Loucy (cell line): ENCODE measurements at regions not wholly inside any gene's neighbourhood (a gene's known extent, or its start where the extent isn't known, plus 50 kb on each side); places are given as distances from the start of the nearest gene placed in this dataset.

ENCODE experiments used
- H2AFZ ChIP-seq: fragments of 200-600 bp; sonication (generic); 2 replicates; pipeline ENCODE4 v1.6.0; 2016; ENCODE audit warnings: antibody characterized with exemption, mild to moderate bottlenecking, low read length, moderate library complexity
- H3F3A ChIP-seq: fragments of 200-600 bp; 2 replicates; pipeline ENCODE4 v1.6.0; 2016; ENCODE audit warnings: antibody characterized with exemption, low read depth, mild to moderate bottlenecking
- H3K27me3 ChIP-seq: fragments of 200-600 bp; sonication (generic); 2 replicates; pipeline ENCODE4 v1.6.1; 2014; ENCODE audit warnings: low read length, mild to moderate bottlenecking; ENCODE audit not compliant: insufficient read depth, poor library complexity, severe bottlenecking
- H3K36me3 ChIP-seq: fragments of 200-600 bp; sonication (generic); 2 replicates; pipeline ENCODE4 v1.6.1; 2016; ENCODE audit warnings: low read length; ENCODE audit not compliant: insufficient read depth
- H3K4me1 ChIP-seq: fragments of 200-600 bp; sonication (generic); 2 replicates; pipeline ENCODE4 v1.5.1; 2014; ENCODE audit warnings: low read length, mild to moderate bottlenecking; ENCODE audit not compliant: insufficient read depth, poor library complexity, severe bottlenecking
- H3K4me2 ChIP-seq: fragments of 200-600 bp; sonication (generic); 2 replicates; pipeline ENCODE4 v1.6.0; 2014; ENCODE audit warnings: antibody characterized with exemption, low read length, low read depth, mild to moderate bottlenecking; ENCODE audit not compliant: poor library complexity, severe bottlenecking
- H3K4me3 ChIP-seq: fragments of 200-600 bp; sonication (generic); 2 replicates; pipeline ENCODE4 v1.5.1; 2014; ENCODE audit warnings: low read length, mild to moderate bottlenecking, mixed read lengths; ENCODE audit not compliant: poor library complexity, severe bottlenecking
- H3K79me2 ChIP-seq: fragments of 200-600 bp; sonication (generic); 2 replicates; pipeline ENCODE4 v1.6.1; 2014; ENCODE audit warnings: low read length; ENCODE audit not compliant: insufficient read depth
- H3K9ac ChIP-seq: fragments of 200-600 bp; sonication (generic); 2 replicates; pipeline ENCODE4 v1.6.0; 2014; ENCODE audit warnings: mild to moderate bottlenecking, low read depth, low read length, moderate library complexity; ENCODE audit not compliant: poor library complexity, severe bottlenecking
- H3K9me2 ChIP-seq: fragments of 200-600 bp; sonication (generic); replicated peaks from 2 replicates; pipeline ENCODE4 v1.6.1; 2016; ENCODE audit warnings: low read depth, low read length, mixed read lengths
- H3K9me3 ChIP-seq: fragments of 200-600 bp; sonication (generic); 2 replicates; pipeline ENCODE4 v1.6.1; 2014; ENCODE audit warnings: mild to moderate bottlenecking, antibody characterized with exemption, low read length, low read depth; ENCODE audit not compliant: insufficient read depth
- H4K20me1 ChIP-seq: fragments of 200-600 bp; sonication (generic); 2 replicates; pipeline ENCODE4 v1.6.0; 2014; ENCODE audit warnings: antibody characterized with exemption, low read length, mild to moderate bottlenecking; ENCODE audit not compliant: insufficient read depth, poor library complexity, severe bottlenecking
- CTCF ChIP-seq: fragments of 200-600 bp; sonication (generic); conservative IDR thresholded peaks from 2 replicates; pipeline ENCODE4 v1.5.1; 2014; ENCODE audit warnings: mild to moderate bottlenecking, antibody characterized with exemption, low read length
- EZH2phosphoT487 ChIP-seq: fragments of 200-600 bp; IDR thresholded peaks from 2 replicates; pipeline ENCODE4 v1.6.1; 2018; ENCODE audit warnings: antibody characterized with exemption, mild to moderate bottlenecking, moderate library complexity, borderline replicate concordance

GRCh38 chr4:20395160-20395773, 143.6 kb downstream of the SLIT2 start:
- H3K79me2 ChIP-seq, result no peaks in the 10 kb centered on the region
- TF ChIP-seq EZH2phosphoT487, result no peak
- peak; percentile 85 for TF ChIP-seq CTCF
- H3K9me3 ChIP-seq, result no peaks in the 10 kb centered on the region

DNA sequence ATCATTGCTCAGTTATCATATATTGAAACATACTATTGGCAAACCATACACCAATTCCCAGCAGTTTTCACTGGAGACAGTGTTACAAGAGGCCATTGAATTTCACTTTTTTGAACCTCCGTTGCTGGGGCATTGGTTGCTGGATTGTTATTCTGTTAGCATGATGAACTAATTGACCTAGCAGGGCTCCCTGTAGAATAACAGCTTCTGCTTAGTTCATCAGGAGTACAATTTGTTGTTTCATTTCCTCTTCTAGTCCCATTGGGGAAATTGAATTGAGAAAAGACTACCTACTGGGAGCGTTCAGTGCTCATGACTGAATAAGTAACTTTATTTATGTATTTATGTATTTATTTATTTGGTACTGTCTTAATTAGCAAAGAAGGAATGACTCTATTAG, 151.6 kb downstream of the SLIT2 start:
- TF ChIP-seq EZH2phosphoT487 (no peak), CTCF (no peak)
- Histone ChIP-seq H3K4me3 (no peak overlapping the region), H3K4me2 (no peak overlapping the region), H3K4me1 (no peaks in the 10 kb centered on the region), H3K9me2 (no peaks in the 10 kb centered on the region), H3K79me2 (no peaks in the 10 kb centered on the region), H3K27me3 (no peaks in the 10 kb centered on the region), H3K9ac (no peak overlapping the region), H3K9me3 (no peaks in the 10 kb centered on the region), H3F3A (no peaks in the 10 kb centered on the region), H4K20me1 (no peaks in the 10 kb centered on the region), H3K36me3 (no peaks in the 10 kb centered on the region), H2AFZ (no peak overlapping the region)

More at GRCh38 chr4:20395160-20395773, 143.6 kb downstream of the SLIT2 start:
- H3K4me1 ChIP-seq, result no peaks in the 10 kb centered on the region
- H2AFZ ChIP-seq, result peak overlapping the region; percentile 68; the same call in 1 of the 2 replicates
- no peaks in the 10 kb centered on the region for H3K27me3 ChIP-seq
- no peaks in the 10 kb centered on the region for H3K9me2 ChIP-seq
- H3K36me3 ChIP-seq, result no peaks in the 10 kb centered on the region
- H4K20me1 ChIP-seq, result no peaks in the 10 kb centered on the region
- no peaks in the 10 kb centered on the region for H3F3A ChIP-seq
- no peak overlapping the region for H3K4me3 ChIP-seq
- no peak overlapping the region for H3K9ac ChIP-seq
- peak overlapping the region; percentile 39 for H3K4me2 ChIP-seq

- no peaks in the 10 kb centered on the region for H4K20me1 ChIP-seq
- no peaks in the 10 kb centered on the region for H3K9me2 ChIP-seq
- H3K36me3 ChIP-seq, result no peaks in the 10 kb centered on the region
- H3K27me3 ChIP-seq, result no peaks in the 10 kb centered on the region
- TF ChIP-seq CTCF (no peak), EZH2phosphoT487 (no peak)
- no peak overlapping the region for H3K9ac ChIP-seq
- no peaks in the 10 kb centered on the region for H3K79me2 ChIP-seq
- no peak overlapping the region for H2AFZ ChIP-seq
- H3K4me1 ChIP-seq, result no peaks in the 10 kb centered on the region
- no peak overlapping the region for H3K4me2 ChIP-seq
- no peaks in the 10 kb centered on the region for H3F3A ChIP-seq
- no peaks in the 10 kb centered on the region for H3K9me3 ChIP-seq
- H3K4me3 ChIP-seq, result no peak overlapping the region
Measured at GRCh38 chr4:20403846-20404245, 152.1 kb downstream of the SLIT2 start.
